NCI-H524 treated with DMSO at 0.1 percent for 48 hours (cell line): ENCODE measurements at regions not wholly inside any gene's neighbourhood (a gene's known extent, or its start where the extent isn't known, plus 50 kb on each side); places are given as distances from the start of the nearest gene placed in this dataset.
"Not testable (repeated sequence)": the region's sequence is repeated elsewhere in the genome, so short reads cannot be mapped to it uniquely, and the experiment has no call there.

ENCODE experiments used
- DNase-seq: peaks from one replicate; lab custom pipeline; 2025; lab: John Stamatoyannopoulos, UW

DNA sequence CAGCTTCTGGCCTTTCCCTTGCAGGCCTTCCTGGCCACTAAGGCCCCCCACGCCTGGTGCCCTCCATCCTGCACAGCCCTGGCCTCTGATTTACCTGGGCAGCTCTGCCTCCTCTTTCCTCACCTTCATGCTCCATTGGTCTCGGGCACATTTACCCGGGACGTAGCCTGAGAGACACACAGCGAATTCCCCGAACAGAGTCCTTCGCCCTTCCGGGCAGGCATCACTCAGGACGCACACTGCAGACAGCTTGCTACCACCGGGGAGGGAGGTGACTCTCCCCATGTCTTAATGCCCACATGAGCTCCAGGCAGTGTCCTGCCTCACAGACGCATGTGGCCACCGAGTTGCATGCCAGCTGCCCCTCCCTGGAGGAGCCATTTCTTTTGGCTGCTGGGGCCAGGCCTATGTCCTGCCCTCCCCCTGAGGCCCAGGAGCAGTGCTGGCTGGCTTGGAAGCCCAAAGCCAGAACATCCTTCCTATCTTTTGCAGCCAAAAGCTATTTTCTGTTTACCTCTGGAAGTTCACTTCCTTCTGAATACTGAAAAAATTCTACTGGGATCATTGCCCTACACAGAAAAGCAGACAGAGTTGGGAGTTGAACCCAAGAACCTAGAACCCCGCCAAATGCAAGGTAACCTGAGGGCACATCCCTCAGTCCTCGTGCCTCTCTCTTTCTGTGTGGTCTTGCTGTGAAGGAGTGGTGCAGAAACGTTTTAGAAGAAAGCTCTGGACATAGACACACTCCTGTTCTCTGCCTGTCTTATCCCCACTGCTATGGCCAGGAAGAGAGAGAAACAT is 209.5 kb downstream of the TOMM20 start:
- no peak for DNase-seq

DNA sequence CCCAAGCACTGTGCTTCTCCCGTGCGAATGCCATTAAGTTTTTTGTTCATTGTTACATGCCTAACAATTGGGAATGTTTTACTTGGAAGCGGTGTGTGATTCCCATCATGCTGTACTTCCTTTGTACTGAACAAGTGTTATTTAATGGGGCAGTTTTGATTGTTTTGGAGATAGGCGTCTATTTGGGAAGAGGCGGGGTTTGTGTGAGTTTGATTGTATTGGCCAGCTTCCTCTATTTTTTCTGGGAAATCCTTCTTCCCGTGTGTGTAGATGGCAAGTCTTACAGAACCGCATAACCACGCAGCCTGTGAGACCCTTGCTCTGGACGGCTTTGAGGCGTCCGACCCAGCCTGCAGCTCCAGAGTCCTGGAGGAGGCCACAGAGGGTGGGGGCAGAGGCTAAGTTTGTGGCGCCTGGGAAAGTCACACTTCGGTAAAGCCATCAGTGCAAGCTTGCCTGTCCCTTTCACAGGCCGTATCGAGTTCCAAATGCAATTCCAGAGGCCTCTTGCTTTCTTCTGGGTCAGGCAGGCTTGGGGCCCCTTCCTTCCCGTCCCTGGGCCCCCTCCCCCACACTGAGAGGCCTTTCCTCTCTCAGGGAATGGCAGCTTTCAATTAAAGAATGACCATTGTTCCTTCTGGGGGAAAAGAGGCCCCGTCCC is 210.3 kb downstream of the TOMM20 start:
- DNase-seq: no peak

DNA sequence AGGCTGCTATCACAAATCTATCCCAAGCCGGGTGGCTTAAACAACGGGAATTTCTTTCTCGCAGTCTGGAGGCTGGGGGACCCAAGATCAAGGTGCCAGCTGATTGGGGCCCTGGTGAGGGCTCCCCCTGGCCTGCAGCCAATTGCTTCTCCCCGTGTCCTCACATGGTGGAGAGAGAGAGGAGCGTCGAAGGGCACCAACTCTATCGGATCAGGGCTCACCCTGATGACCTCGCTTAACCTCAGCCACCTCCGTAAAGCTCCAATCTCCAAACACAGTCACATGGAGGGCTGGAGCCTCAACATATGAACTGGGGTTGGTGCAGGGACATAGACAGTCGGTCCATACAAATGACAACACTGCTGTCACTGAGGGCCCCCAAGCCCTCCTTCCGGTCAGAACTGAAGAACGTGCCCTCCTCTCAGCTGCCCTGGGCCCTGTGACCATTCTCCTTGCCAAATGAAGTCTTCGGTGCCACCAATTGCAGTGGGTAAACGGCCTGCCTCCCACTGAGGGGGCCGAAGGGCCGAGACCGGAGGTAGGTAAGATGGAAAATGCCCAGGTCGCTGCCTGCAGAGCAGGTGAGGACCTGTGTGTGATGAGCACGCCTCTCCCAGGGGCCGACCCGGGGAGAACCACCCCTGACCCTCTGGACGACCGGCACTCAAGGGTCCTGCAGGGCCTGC is 211.0 kb downstream of the TOMM20 start:
- DNase-seq: no peak

DNA sequence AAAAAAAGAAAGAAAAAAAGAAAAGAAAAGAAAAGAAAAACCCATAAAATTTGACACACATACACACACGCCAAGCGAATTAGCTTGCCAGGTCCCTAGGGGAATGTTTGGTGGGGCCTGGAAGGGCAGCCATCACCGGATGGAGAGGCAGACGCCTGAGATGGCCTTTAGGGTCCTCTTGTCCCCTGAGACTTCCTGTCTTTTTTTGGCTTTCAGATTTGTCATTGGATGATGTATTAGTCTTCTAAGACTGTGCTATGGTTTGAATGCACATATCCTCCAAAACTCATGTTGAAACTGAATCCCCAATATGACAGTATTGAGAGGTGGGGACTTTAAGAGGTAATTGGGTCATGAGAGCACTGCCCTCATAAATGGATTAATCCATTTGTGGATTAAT is 211.8 kb downstream of the TOMM20 start:
- no peak for DNase-seq

DNA sequence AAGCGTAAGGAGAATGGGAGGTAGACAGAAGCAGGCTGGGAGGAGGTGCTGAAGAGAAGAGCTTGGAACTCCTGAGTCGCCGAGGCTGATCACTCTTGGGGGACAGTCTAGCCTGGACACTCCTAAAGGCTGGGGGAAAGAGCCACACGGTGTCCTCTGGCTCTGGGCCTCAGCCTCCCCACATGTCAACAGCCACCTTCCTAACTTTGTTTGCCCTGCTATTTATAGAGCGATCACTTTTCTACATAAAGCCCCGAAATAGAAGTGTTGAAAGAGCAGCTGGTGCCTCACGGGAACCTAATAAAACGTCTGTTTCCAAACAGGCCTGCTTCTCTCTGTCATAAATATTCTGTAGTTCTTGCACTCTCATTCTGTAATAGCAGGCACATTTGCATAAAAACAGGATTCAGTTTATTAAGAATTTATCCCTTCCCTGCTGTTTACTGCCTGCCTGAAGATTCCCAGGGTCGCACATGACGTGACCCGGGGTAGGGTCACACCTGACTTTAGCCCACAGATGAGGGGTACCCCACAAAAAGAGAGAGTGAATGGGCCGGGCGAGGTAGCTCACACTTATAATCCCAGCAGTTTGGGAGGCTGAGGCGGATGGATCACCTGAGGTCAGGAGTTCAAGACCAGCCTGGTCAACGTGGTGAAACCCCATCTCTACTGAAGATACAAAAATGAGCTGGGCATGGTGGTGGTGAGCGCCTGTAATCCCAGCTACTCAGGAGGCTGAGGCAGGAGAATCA is 212.5 kb downstream of the TOMM20 start:
- DNase-seq: no peak

DNA sequence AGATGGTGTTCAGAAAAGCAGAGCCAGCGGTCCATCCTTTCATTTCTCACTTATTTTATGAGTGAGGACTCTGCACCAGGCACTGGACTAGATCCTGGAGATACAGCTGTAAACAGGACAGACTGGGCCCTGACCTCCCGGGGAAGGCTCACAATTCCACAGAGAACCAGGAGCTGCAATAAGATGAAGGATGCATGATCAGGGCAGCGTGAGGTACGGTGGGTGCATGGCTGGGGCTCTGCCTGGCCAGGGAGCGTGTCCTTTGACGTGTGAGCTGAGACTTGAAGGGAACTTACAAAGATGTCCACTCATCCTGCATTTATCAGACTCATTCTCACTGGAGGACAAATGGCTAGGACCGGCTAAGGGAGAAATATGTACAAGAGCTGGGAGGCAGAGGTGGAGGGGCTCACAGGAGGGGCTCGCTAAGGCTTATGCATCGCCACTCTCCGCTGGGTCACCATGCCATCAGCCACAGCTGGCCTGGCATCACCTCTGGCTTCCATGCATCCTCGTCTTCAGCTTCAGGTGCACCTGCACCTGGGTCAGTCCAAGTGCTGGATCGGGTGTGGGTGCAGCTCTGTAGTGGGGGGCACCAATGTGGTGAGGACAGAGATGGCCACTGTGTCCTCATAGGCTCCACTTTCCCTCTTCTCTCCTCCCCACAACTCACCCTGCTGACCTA is 213.9 kb downstream of the TOMM20 start:
- no peak for DNase-seq

DNA sequence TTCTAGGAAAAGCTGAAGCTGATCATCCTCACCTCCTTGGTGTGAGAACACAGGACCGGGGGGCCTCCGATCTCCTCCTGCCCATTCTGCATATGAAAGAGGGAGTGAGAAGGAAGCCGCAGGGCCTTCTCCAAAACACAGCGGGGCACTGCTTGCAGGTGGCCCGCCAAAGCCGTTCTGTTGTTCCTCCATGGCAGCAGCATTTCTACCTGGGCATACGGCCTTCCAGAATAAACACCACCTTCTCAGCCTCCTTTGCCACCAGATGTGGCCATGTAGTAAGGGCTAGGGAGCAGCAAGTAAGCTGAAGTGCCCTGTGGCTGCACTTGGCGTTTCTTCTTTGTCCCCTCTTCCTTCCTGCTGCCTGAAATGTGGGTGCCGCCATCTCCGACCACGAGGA is 214.9 kb downstream of the TOMM20 start:
- no peak for DNase-seq

DNA sequence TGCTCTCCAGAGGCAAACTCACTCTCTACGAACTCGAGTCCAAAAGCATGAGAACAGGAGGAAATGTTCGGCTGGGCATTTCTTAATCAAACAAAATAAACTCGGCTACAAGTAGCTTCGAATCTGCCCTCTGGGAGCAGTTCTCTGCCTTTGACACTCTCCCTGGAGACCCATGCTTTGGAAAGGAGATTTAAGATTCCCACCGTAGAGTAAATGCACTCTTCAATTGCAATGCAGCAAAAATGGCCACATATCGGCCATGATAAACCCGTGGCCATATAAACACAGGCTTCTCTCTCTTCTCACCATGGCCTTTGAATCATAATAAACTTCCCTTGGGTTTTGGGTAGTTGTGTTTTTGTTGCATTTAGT is 215.4 kb downstream of the TOMM20 start:
- DNase-seq: no peak

DNA sequence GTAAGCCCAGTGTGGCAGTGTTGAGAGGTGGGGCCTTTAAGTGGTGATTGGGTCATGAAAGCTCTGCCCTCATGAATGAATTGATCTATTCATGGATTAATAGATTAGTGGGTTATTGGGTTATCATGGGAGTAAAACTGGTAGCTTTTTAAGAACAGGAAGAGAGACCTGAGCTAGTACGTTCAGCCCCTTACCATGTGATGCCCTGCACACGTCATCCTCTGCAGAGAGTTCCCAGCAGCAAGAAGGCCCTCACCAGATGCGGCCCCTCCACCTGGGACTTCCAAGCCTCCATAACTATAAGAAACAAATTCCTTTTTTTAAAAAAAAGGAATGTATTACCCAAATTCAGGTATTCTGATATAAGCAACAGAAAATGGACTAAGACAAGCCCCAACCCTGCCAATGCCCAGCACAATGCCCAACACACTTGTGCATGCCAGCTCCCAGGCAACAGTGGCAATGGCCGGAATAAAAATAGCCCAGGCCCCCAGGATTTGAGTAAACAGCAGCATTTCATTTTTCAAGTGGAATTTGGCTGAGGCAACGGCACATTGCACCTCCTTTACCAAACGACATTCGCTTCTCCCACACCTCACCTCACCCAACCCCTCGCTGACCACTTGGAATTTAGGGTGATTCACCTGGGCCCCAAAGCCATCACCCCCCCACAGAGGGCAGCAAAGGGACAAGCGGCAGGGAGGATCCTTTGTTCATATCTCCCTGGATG is 215.9 kb downstream of the TOMM20 start:
- no peak for DNase-seq

DNA sequence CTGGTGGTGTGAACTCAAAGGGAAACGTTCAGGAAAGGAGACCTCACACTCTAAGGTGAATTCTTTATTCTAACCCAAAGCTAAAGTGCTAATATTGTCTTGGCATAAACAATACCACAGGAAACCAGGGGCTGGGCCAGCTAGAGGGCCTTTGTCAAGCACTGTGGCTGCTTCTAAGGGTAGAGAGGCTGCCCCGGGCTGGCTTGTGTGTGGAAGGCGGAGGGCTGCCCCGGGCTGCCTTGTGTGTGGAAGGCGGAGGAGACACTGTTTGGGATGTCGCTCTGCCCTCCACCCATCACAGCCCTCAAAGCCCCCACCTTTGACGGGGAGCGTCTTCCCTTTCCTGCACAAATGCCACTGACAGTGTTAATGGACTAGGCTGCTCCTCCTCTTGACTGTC is 216.8 kb downstream of the TOMM20 start:
- DNase-seq: no peak

DNA sequence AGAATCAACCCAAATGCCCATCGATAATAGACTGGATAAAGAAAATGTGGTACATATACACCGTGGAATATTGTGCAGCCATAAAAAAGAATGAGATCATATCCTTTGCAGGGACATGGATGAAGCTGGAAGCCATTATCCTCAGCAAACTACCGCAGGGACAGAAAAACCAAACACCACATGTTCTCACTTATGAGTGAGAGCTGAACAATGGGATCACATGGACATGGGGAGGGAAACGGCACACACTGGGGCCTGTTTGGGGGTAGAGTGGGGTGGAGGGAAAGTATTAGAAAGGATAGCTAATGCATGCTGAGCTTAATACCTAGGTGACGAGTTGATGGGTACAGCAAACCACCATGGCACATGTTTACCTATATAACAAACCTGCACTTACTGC is 217.5 kb downstream of the TOMM20 start:
- DNase-seq: not testable (repeated sequence)

DNA sequence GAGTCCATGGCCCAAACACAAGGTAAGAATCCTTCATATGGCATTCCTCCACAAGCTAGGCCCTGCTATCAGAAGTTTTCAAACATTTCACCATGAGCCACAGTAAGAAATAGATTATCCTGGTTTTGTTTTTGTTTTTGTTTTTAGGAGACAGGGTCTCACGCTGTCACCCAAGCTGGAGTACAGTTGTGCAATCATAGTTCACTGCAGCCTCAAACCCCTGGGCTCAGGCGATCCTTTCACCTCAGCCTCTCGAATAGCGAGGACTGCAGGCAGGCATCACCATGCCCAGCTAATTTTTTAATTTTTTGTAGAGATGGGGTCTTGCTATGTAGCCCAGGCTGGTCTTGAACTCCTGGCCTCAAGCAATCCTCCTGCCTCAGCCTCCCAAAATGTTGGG is 218.8 kb downstream of the TOMM20 start:
- no peak for DNase-seq

DNA sequence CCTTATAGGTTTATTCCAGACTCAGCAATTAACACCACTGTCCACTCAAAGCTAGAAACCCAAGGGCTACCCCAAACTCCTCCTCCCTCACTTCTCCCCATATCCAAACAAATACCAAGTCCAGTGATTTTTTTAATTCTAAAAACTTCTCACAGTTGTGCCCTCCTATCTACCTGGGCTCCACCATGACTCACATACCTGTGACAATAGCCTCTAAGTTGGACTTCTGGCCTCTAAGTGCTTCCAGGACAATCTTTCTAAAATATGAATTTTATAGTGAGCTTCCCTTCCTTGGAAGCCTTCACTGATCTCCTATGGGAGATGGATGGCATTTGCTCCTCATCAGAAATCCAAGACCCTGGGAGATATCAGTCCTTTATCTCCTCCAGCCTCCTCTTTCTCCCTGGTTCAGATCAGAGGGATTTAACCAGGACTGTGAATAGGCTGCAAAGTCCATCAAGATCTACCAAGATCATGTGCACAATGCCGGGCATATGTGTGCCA is 219.3 kb downstream of the TOMM20 start:
- no peak for DNase-seq

DNA sequence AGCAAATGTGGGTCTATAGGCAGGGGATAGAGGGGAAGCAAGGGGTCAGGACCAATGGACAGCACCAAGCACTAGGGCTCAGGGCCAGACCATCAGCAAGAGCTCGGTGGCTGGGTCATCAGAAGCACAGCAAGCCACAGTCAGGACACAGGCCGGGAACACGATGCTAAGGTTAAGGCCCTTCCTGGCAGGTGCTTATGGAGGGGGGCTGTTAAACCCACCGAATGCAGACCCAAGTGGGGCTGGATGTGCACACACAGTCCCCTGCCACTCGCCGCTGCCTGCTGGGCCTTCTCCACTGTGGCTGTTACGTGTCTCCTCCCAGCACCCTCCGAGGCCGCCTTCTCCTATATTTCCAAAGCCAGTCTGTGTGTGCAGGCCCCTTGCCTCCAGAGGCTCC is 220.1 kb downstream of the TOMM20 start:
- DNase-seq: no peak

DNA sequence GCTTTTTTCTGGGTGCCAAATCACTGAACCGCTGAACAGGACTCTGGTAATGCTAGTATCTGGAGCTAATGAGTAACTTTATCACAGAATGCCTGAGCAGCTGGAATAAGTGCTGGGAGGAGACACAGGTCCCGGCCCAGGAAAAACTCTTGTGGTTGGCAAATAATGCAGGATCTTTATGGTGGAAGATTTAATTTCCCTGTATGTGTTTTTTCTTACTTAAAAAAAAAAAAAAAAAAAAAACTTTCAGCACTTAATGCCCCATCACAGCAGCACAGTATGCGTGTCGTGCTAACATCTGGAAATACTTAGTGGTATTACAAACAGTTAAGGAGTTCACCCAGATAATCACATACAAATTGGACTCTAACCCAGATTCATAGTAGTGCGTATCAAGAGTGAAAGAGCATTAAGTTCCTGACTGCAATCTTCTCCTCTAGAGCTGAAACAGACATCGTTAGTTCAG is 220.7 kb downstream of the TOMM20 start:
- DNase-seq: no peak

DNA sequence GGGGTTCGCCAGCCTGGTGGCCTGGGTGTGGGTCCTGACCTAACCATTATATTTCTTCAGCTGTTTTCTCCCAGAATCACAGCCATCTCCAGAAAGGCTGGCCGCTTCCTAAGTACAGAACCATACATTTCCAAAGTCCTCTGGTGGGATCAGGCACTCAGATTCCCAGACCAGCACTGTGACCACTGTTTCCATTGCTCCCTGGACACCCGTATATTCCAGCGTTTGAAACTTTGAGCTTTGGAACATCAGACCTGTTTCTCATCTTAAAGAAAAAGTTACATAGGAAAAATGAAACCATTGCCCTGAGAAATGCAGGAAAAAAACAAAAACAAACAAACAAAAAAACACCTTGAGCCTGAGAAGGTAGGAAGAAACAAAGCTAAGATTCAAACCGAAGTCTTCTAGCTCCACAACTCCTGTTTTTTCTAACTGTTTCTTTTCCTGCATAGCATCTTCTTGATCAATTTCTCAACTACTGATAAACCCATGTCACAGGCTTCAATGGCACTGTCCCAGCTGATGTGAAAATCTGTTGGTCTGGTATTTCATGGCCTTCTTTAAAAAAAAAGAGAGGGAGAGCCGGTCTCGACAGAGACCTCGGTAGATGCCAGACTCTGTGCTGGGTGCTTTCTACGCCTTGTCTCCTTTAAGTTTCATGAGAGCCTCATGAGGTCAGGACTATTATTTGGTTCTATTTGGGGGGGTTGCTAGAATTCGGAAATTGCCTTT is 221.3 kb downstream of the TOMM20 start:
- DNase-seq: no peak

DNA sequence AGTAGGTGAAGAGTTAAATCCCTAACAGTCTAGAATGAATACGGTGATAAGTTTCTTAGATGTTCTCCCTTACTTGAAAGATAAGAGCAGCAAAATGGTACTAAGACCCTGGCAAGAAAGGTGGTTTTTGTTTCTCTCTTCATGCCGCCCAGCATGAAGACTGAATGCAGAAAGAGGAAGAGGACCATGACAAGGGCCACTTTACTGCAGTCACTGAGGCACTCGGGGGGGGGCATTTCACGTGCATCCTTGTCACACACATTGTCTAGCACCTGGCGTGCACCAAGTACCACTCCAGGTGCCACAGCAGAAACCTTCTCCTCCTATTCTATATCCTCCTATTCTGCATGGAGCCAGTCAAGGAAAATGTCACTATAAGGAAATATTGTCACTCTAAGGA is 222.0 kb downstream of the TOMM20 start:
- DNase-seq: no peak

DNA sequence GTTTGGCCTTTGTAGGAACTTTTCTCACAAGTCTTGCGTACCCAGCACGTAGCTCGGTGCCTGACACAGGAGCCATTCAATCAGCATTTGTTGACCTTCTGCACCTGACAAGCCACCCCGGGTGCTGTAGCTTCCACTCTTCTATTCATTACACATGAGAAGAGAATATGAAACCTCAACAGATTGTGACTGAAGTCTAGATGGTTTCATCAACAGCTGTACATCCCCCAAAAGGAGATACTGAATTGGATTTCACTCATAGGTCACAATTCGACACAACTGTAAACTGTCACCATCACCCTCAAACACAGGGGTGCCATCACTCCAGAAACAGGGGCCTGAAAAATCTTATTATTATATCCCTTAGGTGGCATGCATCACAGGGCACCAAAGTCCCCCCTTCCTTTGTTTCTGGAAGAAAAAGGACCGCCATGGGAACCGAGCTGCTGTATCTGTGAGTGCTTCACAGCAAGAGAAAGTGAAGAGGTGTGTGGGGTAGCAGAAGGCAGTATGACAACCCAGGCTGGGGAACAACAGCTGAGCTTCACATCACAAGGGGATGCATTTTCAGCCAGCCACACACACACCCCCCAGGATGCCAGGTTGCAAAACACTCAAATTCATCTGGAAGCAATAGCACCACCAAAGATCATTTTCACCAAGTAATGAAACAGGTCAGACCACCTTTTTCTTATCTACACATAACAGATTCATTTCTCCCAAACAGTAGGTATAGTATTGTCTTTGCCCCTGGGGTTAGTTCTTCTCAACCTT is 225.7 kb downstream of the TOMM20 start:
- no peak for DNase-seq

DNA sequence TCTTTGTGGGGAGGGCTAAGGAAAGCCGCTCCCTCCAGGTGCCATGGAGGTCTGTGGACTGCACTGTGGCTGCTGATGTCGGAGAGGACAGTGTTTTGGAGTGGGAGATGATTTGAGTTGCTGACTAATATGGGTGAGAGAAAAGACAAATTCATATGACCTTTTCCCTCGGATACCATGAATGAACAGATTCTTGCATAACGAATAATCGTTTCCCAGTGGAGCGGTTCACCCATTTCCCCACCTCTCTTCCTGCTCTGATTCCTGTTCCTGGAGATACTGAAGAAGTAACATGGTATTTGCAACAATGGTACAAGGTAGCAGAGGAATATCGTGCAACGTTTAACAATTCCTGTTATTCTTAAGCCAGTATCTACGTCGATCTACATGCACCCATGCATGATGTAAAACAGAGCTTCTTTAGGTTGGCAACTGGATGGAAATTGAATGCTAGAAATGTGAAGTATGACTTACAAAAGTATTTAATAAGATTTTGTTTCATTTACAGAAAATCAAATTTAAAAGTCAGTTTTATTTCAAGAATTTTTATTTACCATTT is 227.1 kb downstream of the TOMM20 start:
- DNase-seq: no peak
